IPS-20b (cell line): ENCODE measurements at regions not wholly inside any gene's neighbourhood (a gene's known extent, or its start where the extent isn't known, plus 50 kb on each side); places are given as distances from the start of the nearest gene placed in this dataset.
"Not testable (repeated sequence)": the region's sequence is repeated elsewhere in the genome, so short reads cannot be mapped to it uniquely, and the experiment has no call there.

Experiments
- H3K27ac ChIP-seq: one replicate; pipeline ENCODE4 v1.5.1; 2013; ENCODE audit warnings: low read length
- H3K27me3 ChIP-seq: 2 replicates; pipeline ENCODE4 v1.6.1; 2013; ENCODE audit warnings: mild to moderate bottlenecking, low read length, inconsistent platforms; ENCODE audit not compliant: insufficient read depth
- H3K36me3 ChIP-seq: 2 replicates; pipeline ENCODE4 v1.6.1; 2013; ENCODE audit warnings: low read depth, mild to moderate bottlenecking, inconsistent platforms, low read length, moderate library complexity; ENCODE audit not compliant: insufficient read depth
- H3K4me1 ChIP-seq: 2 replicates; pipeline ENCODE4 v1.6.1; 2013; ENCODE audit warnings: mild to moderate bottlenecking, control low read depth, inconsistent platforms, low read length, moderate library complexity; ENCODE audit not compliant: insufficient read depth
- H3K4me3 ChIP-seq: 2 replicates; pipeline ENCODE4 v1.5.1; 2013; ENCODE audit warnings: mild to moderate bottlenecking, low read length, inconsistent platforms
- H3K9ac ChIP-seq: 2 replicates; pipeline ENCODE4 v1.6.1; 2013; ENCODE audit warnings: low read depth, mild to moderate bottlenecking, inconsistent platforms, low read length, moderate library complexity
- H3K9me3 ChIP-seq: 2 replicates; pipeline ENCODE4 v1.6.1; 2013; ENCODE audit warnings: mild to moderate bottlenecking, low read depth, low read length, inconsistent platforms; ENCODE audit not compliant: insufficient read depth

DNA sequence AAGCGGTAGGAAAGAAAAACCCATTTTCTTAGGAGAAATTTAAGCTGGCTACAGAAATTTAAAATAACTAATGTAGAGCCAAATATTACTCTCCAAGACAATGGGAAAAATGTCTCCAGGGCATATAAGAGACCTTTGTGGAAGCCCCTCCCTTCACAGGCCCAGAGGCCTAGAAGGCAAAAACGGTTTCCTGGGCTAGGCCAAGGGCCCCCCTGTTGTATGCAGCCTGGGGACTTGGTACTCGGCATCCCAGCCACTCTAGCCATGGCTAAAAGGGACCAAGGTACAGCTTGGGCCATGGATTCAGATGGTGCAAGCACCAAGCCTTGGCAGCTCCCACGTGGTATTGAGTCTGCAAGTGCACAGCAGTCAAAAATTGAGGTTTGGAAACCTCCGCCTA, 90.1 kb downstream of the CGGBP1 start:
- Histone ChIP-seq H3K9me3 (peaks cover 11% of the 10 kb centered on the region; the same call in 1 of the 2 replicates), H3K27me3 (no peaks in the 10 kb centered on the region), H3K36me3 (no peaks in the 10 kb centered on the region), H3K27ac (no peak overlapping the region), H3K4me1 (no peaks in the 10 kb centered on the region), H3K4me3 (no peak overlapping the region), H3K9ac (no peak overlapping the region)

DNA sequence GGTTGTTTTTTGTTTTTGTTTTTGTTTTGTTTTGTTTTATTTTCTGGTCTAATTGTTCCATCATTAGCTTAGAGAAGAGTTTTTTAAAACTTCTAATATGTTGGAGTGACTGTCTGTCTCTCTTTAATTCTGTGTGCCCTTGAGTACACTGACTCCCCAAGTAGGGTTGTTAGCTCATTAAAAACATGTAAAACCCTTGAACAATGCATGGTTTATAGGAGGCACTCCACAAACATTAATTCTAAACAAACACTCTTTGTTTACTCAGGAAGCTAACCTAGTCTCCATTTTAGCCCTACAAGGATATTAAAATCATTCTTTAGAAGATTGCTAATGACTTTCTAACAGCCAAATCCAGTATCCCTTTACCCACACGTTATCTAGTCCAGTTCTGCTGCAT, 100.5 kb downstream of the CGGBP1 start:
- no peaks in the 10 kb centered on the region for H3K9me3 ChIP-seq
- H3K4me1 ChIP-seq: peaks cover 3% of the 10 kb centered on the region; the same call in 1 of the 2 replicates
- no peaks in the 10 kb centered on the region for H3K27me3 ChIP-seq
- no peak overlapping the region for H3K4me3 ChIP-seq
- no peak overlapping the region for H3K9ac ChIP-seq
- H3K36me3 ChIP-seq: no peaks in the 10 kb centered on the region
- H3K27ac ChIP-seq: no peak overlapping the region

DNA sequence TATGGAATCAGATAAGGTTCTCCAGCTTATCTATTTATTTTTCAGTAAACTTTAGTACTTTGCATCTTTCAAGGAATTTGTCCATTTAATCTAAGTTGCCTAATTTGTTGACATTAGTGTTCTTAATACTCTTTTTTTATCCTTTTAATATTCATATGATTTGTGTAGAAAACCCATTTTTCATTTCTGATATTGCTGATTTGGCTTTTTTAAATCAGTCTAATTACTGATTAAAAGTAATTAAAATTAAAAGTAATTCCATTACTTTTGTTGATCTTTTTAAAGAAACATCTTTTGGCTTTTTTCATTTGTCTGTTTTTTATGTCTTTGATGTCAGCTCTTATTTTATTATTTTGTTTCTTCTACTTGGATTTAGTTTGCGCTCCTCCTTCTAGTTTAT, 101.2 kb downstream of the CGGBP1 start:
- Histone ChIP-seq H3K4me3 (no peak overlapping the region), H3K27ac (no peak overlapping the region), H3K4me1 (peaks cover 3% of the 10 kb centered on the region; the same call in 1 of the 2 replicates), H3K9me3 (no peaks in the 10 kb centered on the region), H3K36me3 (no peaks in the 10 kb centered on the region), H3K9ac (no peak overlapping the region), H3K27me3 (no peaks in the 10 kb centered on the region)

DNA sequence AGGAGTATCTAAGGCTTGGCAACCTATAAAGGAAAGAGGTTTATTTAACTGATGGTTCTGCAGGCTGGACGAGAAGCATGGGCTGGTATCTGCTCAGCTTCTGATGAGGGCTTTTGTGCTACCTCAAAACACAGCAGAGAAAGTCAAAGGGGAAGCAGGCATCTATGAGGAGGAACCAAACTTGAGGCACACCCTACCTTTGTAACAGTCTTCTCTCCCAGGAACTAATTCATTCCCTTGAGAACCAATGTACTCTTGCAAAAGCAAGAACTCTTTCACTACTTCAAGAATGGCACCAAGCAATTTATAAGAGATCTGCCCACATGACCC, 109.0 kb downstream of the CGGBP1 start:
- Histone ChIP-seq H3K27me3 (no peaks in the 10 kb centered on the region), H3K36me3 (no peaks in the 10 kb centered on the region), H3K9me3 (no peaks in the 10 kb centered on the region), H3K4me3 (no peak overlapping the region), H3K9ac (no peak overlapping the region), H3K27ac (no peak overlapping the region), H3K4me1 (no peaks in the 10 kb centered on the region)

DNA sequence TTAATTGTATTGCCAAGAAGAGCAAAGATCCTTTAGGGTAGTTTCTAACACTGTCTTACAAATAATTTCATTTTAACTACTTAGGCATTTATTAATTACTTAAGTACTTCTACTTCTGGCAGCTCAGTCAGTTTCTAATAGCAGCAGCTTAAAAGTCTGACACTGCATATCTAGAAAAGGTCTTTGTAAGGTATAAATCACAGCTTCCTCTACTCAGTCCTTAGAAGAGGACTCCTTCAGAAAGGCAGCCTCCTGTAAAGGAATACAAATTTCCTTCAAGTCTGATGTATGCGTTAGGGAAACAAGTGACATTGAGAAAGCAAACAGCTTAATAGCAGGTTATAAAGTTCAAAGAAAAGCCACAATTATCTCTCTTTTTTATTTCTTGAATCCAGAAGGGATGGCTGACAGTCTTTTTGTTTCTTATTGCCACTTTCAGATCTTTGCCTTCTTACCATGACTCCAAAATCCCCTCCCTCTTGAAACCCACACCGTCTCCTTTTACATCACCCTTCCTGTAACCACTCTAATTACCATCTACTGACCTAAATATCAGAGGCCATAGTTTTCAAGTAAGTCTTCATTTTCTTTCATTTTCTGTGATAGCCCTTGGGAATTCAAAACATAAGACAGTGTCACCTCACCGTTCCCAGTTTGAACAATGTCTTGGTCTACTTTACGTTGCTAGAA, 109.5 kb downstream of the CGGBP1 start:
- H3K27ac ChIP-seq: no peak overlapping the region
- H3K36me3 ChIP-seq: no peaks in the 10 kb centered on the region
- no peak overlapping the region for H3K9ac ChIP-seq
- no peaks in the 10 kb centered on the region for H3K9me3 ChIP-seq
- no peaks in the 10 kb centered on the region for H3K27me3 ChIP-seq
- no peaks in the 10 kb centered on the region for H3K4me1 ChIP-seq
- H3K4me3 ChIP-seq: no peak overlapping the region

DNA sequence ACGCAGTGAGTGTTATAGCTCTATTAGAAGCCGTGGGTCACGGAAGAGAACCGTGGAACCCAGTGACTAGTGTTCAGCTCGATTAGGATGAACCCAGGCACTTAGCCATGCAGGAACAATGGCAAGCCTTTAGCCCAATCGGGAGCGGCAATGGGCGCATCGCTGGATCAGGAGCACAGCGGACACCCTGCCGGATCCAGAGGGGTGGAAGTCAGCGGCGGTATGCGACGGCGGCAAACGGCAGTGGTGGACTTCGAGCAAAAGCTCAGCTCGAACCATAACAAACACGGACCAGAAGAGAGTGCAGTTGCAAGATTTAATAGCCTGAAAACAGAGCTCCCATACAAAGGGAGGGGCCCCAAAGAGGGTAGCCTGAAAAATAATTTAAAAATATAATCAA, 112.8 kb downstream of the CGGBP1 start:
- not testable (repeated sequence) for H3K36me3 ChIP-seq, H3K27me3 ChIP-seq, H3K4me3 ChIP-seq, H3K9me3 ChIP-seq, H3K9ac ChIP-seq, H3K4me1 ChIP-seq, H3K27ac ChIP-seq

DNA sequence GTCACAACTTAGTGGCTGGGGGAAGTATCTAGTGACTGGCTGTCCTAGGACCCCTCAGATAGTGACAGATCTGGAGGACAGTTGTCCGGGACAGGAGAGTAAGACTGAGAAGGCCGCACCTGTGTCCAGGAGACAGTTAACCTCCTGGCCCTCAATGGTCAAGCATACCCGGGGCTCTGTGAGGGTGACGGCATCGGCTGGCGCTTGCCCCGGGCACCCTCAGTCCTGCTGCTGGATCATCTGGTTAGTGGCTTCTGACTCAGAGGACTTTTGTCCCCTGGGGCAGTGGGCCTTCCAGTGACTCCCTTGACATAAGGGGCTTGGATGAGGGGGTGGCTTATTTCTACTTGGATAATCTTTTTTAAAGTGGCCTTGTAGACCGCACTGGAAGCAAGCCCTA, 116.5 kb downstream of the CGGBP1 start:
- not testable (repeated sequence) for H3K4me1 ChIP-seq, H3K27me3 ChIP-seq, H3K36me3 ChIP-seq, H3K27ac ChIP-seq, H3K9me3 ChIP-seq, H3K4me3 ChIP-seq, H3K9ac ChIP-seq

DNA sequence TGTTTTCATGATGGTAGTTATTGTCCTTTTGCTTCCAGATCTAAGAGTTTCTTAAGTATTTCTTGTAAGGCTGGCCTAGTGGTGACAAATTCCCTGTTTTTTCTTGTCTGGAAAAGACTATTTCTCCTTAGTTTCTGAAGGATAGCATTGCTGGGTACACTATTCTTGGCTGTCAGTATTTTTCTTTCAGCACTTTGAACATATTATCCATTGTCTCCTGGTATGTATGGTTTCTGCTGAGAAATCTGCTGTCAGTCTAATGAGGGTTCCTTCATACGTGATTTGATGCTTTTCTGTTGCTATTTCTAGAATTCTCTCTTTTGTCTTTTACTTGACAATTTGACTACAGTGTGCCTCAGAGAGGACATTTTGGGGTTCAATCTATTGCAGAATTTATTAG, 134.3 kb downstream of the CGGBP1 start:
- no peaks in the 10 kb centered on the region for H3K27me3 ChIP-seq
- H3K4me3 ChIP-seq: no peak overlapping the region
- no peak overlapping the region for H3K27ac ChIP-seq
- no peaks in the 10 kb centered on the region for H3K36me3 ChIP-seq
- no peak overlapping the region for H3K9ac ChIP-seq
- H3K4me1 ChIP-seq: no peaks in the 10 kb centered on the region
- H3K9me3 ChIP-seq: peaks cover 23% of the 10 kb centered on the region

DNA sequence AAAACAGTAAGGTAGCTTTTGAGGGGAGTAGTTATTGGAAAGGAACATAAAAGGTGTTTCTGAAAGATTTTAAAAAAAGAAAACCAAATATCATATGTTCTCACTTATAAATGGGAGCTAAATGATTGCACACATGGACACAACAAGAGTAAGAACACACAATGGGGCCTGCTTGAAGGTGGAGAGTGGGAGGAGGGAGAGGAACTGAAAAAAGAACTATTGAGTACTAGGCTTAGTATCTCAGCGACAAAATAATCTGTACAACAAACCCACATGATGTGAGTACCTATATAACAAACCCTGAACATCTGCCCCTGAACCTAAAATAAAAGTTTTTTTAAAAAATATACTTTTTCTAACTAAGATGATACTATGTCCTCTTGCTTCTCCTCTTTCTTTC, 138.3 kb downstream of the CGGBP1 start:
- Histone ChIP-seq H3K4me1 (no peaks in the 10 kb centered on the region), H3K4me3 (no peak overlapping the region), H3K27ac (no peak overlapping the region), H3K9me3 (peaks cover 19% of the 10 kb centered on the region), H3K27me3 (no peaks in the 10 kb centered on the region), H3K9ac (no peak overlapping the region), H3K36me3 (no peaks in the 10 kb centered on the region)

DNA sequence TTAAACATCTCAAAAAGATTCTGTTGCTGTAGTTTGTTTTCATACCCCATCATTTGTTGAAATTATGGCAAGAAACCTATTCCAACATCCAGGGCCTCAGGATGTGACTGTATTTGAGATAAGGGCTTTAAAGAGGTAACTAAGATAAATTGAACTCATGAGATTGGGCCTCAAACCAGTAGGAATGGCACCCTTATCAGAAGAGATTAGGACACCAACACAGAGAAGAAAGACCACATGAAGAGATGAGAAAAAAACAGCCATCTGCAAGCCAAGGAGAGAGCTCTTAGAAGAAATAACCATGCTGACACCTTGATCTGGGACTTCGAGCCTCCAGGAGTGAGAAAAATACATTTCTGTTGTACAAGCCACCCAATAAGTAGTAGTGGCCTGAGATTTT, 157.7 kb downstream of the CGGBP1 start:
- Histone ChIP-seq H3K27ac (no peak overlapping the region), H3K36me3 (no peaks in the 10 kb centered on the region), H3K4me3 (no peak overlapping the region), H3K27me3 (no peaks in the 10 kb centered on the region), H3K9me3 (no peaks in the 10 kb centered on the region; the same call in 1 of the 2 replicates), H3K4me1 (no peaks in the 10 kb centered on the region), H3K9ac (no peak overlapping the region)

DNA sequence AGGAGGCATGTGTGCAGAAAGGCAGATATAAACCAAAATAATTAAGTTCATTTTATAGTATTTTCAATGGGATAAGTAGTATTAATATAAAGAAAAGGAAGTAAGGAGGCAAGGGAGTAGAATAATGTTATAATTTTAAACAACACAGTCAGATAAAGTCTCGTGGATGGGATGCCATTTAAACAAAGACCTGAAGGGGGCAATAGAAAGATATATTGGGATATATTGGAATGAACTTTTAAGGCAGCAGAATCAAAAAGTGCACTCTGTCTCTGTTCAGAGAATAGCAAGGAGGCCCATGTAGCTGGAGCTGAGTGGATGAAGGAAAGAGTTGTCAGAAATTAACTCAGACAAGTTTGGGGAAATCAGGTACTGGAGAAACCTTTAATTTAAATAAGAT, 158.7 kb downstream of the CGGBP1 start:
- Histone ChIP-seq H3K4me3 (no peak overlapping the region), H3K27ac (no peak overlapping the region), H3K36me3 (no peaks in the 10 kb centered on the region), H3K27me3 (no peaks in the 10 kb centered on the region), H3K9me3 (no peaks in the 10 kb centered on the region; the same call in 1 of the 2 replicates), H3K4me1 (no peaks in the 10 kb centered on the region), H3K9ac (no peak overlapping the region)

DNA sequence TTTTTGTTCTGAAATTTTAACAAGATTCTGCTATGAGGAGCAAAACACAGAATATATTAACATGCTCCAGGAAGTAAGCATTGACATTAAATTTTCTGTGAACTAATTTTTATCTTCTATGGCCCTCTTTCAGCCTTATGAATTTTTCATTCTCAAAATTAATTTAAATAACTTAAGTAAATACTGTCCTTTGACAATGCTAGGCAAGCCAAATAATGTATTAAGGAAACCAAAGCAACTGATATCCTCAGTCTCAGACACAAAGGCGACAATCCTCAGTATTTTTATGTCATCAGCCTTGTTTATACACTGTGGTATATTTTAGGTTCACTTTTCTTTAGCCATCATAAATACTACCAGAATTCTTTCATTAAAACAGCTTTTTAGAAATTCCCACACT, 159.8 kb downstream of the CGGBP1 start:
- H3K4me3 ChIP-seq: no peak overlapping the region
- H3K27me3 ChIP-seq: no peaks in the 10 kb centered on the region
- H3K9ac ChIP-seq: no peak overlapping the region
- no peaks in the 10 kb centered on the region; the same call in 1 of the 2 replicates for H3K9me3 ChIP-seq
- H3K4me1 ChIP-seq: no peaks in the 10 kb centered on the region
- H3K36me3 ChIP-seq: no peaks in the 10 kb centered on the region
- H3K27ac ChIP-seq: no peak overlapping the region
